ENCODE measurements at regions not wholly inside any gene's neighbourhood (a gene's known extent, or its start where the extent isn't known, plus 50 kb on each side); places are given as distances from the start of the nearest gene placed in this dataset.

GRCh38 chr17:79164913-79165695 is 90.5 kb downstream of the ENGASE start:
- H3K9me3 ChIP-seq: no peaks in the 10 kb centered on the region
- no peaks in the 10 kb centered on the region for H3K36me3 ChIP-seq
- H3K4me1 ChIP-seq: no peaks in the 10 kb centered on the region
- H3K4me3 ChIP-seq: no peak overlapping the region
- TF ChIP-seq, protein P1, sequence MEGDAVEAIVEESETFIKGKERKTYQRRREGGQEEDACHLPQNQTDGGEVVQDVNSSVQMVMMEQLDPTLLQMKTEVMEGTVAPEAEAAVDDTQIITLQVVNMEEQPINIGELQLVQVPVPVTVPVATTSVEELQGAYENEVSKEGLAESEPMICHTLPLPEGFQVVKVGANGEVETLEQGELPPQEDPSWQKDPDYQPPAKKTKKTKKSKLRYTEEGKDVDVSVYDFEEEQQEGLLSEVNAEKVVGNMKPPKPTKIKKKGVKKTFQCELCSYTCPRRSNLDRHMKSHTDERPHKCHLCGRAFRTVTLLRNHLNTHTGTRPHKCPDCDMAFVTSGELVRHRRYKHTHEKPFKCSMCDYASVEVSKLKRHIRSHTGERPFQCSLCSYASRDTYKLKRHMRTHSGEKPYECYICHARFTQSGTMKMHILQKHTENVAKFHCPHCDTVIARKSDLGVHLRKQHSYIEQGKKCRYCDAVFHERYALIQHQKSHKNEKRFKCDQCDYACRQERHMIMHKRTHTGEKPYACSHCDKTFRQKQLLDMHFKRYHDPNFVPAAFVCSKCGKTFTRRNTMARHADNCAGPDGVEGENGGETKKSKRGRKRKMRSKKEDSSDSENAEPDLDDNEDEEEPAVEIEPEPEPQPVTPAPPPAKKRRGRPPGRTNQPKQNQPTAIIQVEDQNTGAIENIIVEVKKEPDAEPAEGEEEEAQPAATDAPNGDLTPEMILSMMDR (IDR thresholded peaks at IDR 0.05): no peak
- TF ChIP-seq POLR2A (IDR thresholded peaks at IDR 0.05): no peak
- no peak overlapping the region for H3K27ac ChIP-seq
- no peaks in the 10 kb centered on the region for H3K27me3 ChIP-seq
- DNase-seq: no peak

- Histone ChIP-seq H3K4me1 (no peaks in the 10 kb centered on the region), H3K4me3 (no peak overlapping the region), H3K27ac (no peak overlapping the region), H3K27me3 (no peaks in the 10 kb centered on the region), H3K36me3 (no peaks in the 10 kb centered on the region), H3K9me3 (no peaks in the 10 kb centered on the region)
- DNase-seq: no peak
- TF ChIP-seq, protein P1 (IDR thresholded peaks at IDR 0.05): no peak
- no peak for TF ChIP-seq POLR2A (IDR thresholded peaks at IDR 0.05)
Measured at GRCh38 chr17:79164408-79164807, 89.8 kb downstream of the ENGASE start.

- no peaks in the 10 kb centered on the region for H3K4me1 ChIP-seq
- no peak overlapping the region for H3K4me3 ChIP-seq
- DNase-seq: no peak
- no peaks in the 10 kb centered on the region for H3K9me3 ChIP-seq
- no peak overlapping the region for H3K27ac ChIP-seq
- TF ChIP-seq POLR2A (IDR thresholded peaks at IDR 0.05): no peak
- TF ChIP-seq, protein P1 (IDR thresholded peaks at IDR 0.05): no peak
- no peaks in the 10 kb centered on the region for H3K27me3 ChIP-seq
- no peaks in the 10 kb centered on the region for H3K36me3 ChIP-seq
Measured at GRCh38 chr17:79163071-79163470, 88.4 kb downstream of the ENGASE start.

DNA sequence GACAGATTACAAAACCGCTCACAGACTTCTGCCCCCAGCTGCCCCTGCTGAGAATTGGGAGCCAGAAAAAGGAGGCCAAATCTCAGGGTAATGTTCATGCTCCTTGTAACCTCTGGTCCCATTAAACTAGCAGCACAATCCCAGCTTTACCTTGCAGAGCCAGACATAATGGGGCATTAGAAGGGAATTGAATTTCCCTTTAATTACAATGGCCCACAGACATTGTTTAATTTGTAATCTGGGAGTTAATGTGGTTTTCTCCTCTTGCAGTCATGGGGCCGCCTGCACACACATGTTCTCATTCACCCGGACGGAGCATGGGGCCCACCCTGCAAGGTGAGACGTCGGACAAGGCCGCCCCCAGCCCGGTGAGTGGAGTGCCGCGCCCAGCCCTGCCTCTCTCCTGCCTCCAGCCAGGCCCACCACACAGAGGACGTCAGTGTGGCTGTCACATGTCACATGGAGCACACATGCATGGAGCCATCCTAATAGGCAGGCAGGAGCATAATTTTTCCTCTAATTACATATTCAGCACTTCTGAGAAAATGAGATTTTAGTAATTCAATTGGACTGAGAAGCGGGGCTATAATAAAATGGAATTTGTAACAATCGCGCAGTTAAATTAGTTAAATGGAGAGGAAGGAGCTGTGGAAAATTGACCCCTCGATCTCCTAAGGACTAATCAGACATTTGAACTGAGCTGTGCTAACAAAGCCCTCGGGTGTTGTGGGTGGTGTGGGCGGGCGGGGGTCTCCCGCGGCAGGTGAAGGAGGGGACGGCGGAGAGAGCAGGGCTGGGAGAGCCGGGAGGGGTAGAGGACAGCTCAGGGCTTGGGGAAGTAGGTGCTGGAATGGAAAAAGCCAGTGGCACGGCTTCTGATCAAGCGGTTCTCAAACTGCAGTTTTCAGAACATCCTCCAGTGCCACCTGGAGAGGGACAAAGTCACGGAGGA is 87.7 kb downstream of the ENGASE start:
- Histone ChIP-seq H3K9me3 (no peaks in the 10 kb centered on the region), H3K36me3 (no peaks in the 10 kb centered on the region), H3K4me3 (no peak overlapping the region), H3K27ac (no peak overlapping the region), H3K4me1 (no peaks in the 10 kb centered on the region), H3K27me3 (no peaks in the 10 kb centered on the region)
- TF ChIP-seq, protein P1 (IDR thresholded peaks at IDR 0.05): no peak
- no peak for TF ChIP-seq POLR2A (IDR thresholded peaks at IDR 0.05)
- DNase-seq: no peak

- Histone ChIP-seq H3K36me3 (no peaks in the 10 kb centered on the region), H3K9me3 (no peaks in the 10 kb centered on the region), H3K27me3 (no peaks in the 10 kb centered on the region), H3K4me1 (no peaks in the 10 kb centered on the region), H3K4me3 (no peak overlapping the region), H3K27ac (no peak overlapping the region)
- TF ChIP-seq, protein P1 (IDR thresholded peaks at IDR 0.05): no peak
- no peak for TF ChIP-seq POLR2A (IDR thresholded peaks at IDR 0.05)
- DNase-seq: no peak
Measured at GRCh38 chr17:79160980-79161636, 86.5 kb downstream of the ENGASE start.
